IMR-90 (cell line): ENCODE measurements at regions not wholly inside any gene's neighbourhood (a gene's known extent, or its start where the extent isn't known, plus 50 kb on each side); places are given as distances from the start of the nearest gene placed in this dataset.

ENCODE experiments used
- ATAC-seq: fragments of 200-7000 bp; cut with Tn5 transposase; 2 replicates; pipeline ENCODE4 v1.9.1; 2020; ENCODE audit warnings: low read depth, mild to moderate bottlenecking, moderate library complexity
- BruUV-seq: library from RNA; stranded (reverse); fragments of 400-500 nt; replicated peaks from 2 replicates; lab custom pipeline; 2021; lab: Mats Ljungman, UMichigan
- CTCF ChIA-PET: fragments of 300-600 bp; formaldehyde crosslinking; extraction: SDS; loops from one replicate; lab custom pipeline; 2021; ENCODE audit warnings: antibody characterized with exemption; lab: Yijun Ruan, JAX
- POLR2A ChIA-PET: fragments of 300-600 bp; sonication (Branson Sonifier 250); formaldehyde crosslinking; loops from one replicate; lab custom pipeline; 2022; ENCODE audit warnings: antibody characterized with exemption; ENCODE audit not compliant: unreplicated experiment; lab: Charles Lee
- DNase-seq: peaks from one replicate; pipeline ENCODE4 v3.0.0; 2013
- H2AFZ ChIP-seq: replicated peaks from 2 replicates; pipeline ENCODE3; 2013; ENCODE audit warnings: low read length, mild to moderate bottlenecking; ENCODE audit not compliant: poor library complexity
- H2AK5ac ChIP-seq: 2 replicates; pipeline ENCODE4 v1.6.1; 2013; ENCODE audit warnings: low read depth, low read length, inconsistent platforms
- H2AK9ac ChIP-seq: replicated peaks from 2 replicates; pipeline ENCODE3; 2013; ENCODE audit warnings: mild to moderate bottlenecking, low read depth, low read length, moderate library complexity; ENCODE audit not compliant: poor library complexity
- H2BK120ac ChIP-seq: 2 replicates; pipeline ENCODE4 v1.6.1; 2013; ENCODE audit warnings: low read depth, low read length, inconsistent platforms
- H2BK15ac ChIP-seq: 3 replicates; pipeline ENCODE4 v1.6.1; 2013; ENCODE audit warnings: low read depth, low read length, inconsistent platforms
- H2BK20ac ChIP-seq: 2 replicates; pipeline ENCODE4 v1.6.1; 2013; ENCODE audit warnings: low read depth, mild to moderate bottlenecking, inconsistent platforms, low read length, moderate library complexity
- H2BK5ac ChIP-seq: 2 replicates; pipeline ENCODE4 v1.6.1; 2013; ENCODE audit warnings: mild to moderate bottlenecking, low read depth, low read length, inconsistent platforms; ENCODE audit not compliant: poor library complexity, severe bottlenecking
- H3K14ac ChIP-seq: replicated peaks from 2 replicates; pipeline ENCODE4 v1.6.1; 2013; ENCODE audit warnings: low read depth, low read length, inconsistent platforms
- H3K18ac ChIP-seq: 2 replicates; pipeline ENCODE4 v1.6.1; 2013; ENCODE audit warnings: low read depth, low read length, control low read depth
- H3K23ac ChIP-seq: 2 replicates; pipeline ENCODE4 v1.6.1; 2013; ENCODE audit warnings: low read depth, low read length, inconsistent platforms
- H3K27ac ChIP-seq: 2 replicates; pipeline ENCODE4 v1.5.1; 2013; ENCODE audit warnings: mild to moderate bottlenecking, control low read depth, low read length; ENCODE audit not compliant: insufficient read depth
- H3K27me3 ChIP-seq: 2 replicates; pipeline ENCODE4 v1.6.1; 2013; ENCODE audit warnings: low read length; ENCODE audit not compliant: control insufficient read depth, insufficient read depth
- H3K36me3 ChIP-seq: 2 replicates; pipeline ENCODE4 v1.6.1; 2013; ENCODE audit warnings: low read length, mixed read lengths; ENCODE audit not compliant: control insufficient read depth, insufficient read depth
- H3K4ac ChIP-seq: 2 replicates; pipeline ENCODE4 v1.6.1; 2013; ENCODE audit warnings: low read depth, low read length, inconsistent platforms
- H3K4me1 ChIP-seq: 2 replicates; pipeline ENCODE4 v1.6.1; 2013; ENCODE audit warnings: low read length, mixed read lengths; ENCODE audit not compliant: control insufficient read depth, insufficient read depth
- H3K4me2 ChIP-seq: 2 replicates; pipeline ENCODE4 v1.6.1; 2013; ENCODE audit warnings: low read depth, mild to moderate bottlenecking, control low read depth, low read length, moderate library complexity
- H3K4me3 ChIP-seq: 2 replicates; pipeline ENCODE4 v1.5.1; 2013; ENCODE audit warnings: low read depth, mild to moderate bottlenecking, control low read depth, low read length, moderate library complexity; ENCODE audit not compliant: insufficient read depth
- H3K56ac ChIP-seq: 2 replicates; pipeline ENCODE4 v1.6.1; 2013; ENCODE audit warnings: low read length, inconsistent platforms; ENCODE audit not compliant: insufficient read depth; ENCODE audit errors: extremely low read depth
- H3K79me1 ChIP-seq, 2 experiments: 2 replicates each; pipeline ENCODE4 v1.6.1; 2013; ENCODE audit warnings: low read length in 2 of 2, inconsistent platforms in 1 of 2, low read depth in 1 of 2
- H3K9ac ChIP-seq: 2 replicates; pipeline ENCODE4 v1.6.1; 2013; ENCODE audit warnings: low read depth, low read length, control low read depth
- H3K9me1 ChIP-seq: 2 replicates; pipeline ENCODE4 v1.6.1; 2013; ENCODE audit warnings: low read length, inconsistent platforms; ENCODE audit not compliant: insufficient read depth
- H3K9me3 ChIP-seq: 2 replicates; pipeline ENCODE4 v1.6.1; 2013; ENCODE audit warnings: low read length; ENCODE audit not compliant: control insufficient read depth, insufficient read depth
- H4K20me1 ChIP-seq: 2 replicates; pipeline ENCODE4 v1.6.1; 2013; ENCODE audit warnings: low read length, inconsistent platforms; ENCODE audit not compliant: insufficient read depth
- H4K5ac ChIP-seq: 2 replicates; pipeline ENCODE4 v1.6.1; 2013; ENCODE audit warnings: mild to moderate bottlenecking, low read depth, low read length, control low read depth
- H4K8ac ChIP-seq, 2 experiments: 2 replicates each; pipeline ENCODE4 v1.6.1; 2013; ENCODE audit warnings: low read depth in 2 of 2, low read length in 2 of 2, control low read depth in 1 of 2, inconsistent platforms in 1 of 2
- H4K91ac ChIP-seq: 2 replicates; pipeline ENCODE4 v1.6.1; 2013; ENCODE audit warnings: low read depth, low read length, inconsistent platforms; ENCODE audit not compliant: insufficient read depth
- BHLHE40 ChIP-seq: fragments of 150-350 bp; IDR thresholded peaks from 2 replicates; pipeline ENCODE4 v1.6.1; 2016; ENCODE audit warnings: mild to moderate bottlenecking, low read depth, low read length
- CEBPB ChIP-seq: IDR thresholded peaks from 2 replicates; pipeline ENCODE4 v1.6.1; 2012; ENCODE audit warnings: low read depth, low read length, improper control_type of control experiment
- CHD1 ChIP-seq: IDR thresholded peaks from 2 replicates; pipeline ENCODE4 v1.6.1; 2012; ENCODE audit warnings: low read depth, low read length, improper control_type of control experiment
- CTCF ChIP-seq: conservative IDR thresholded peaks from 2 replicates; pipeline ENCODE4 v1.5.1; 2012; ENCODE audit warnings: mild to moderate bottlenecking, low read depth, low read length, improper control_type of control experiment
- ELK1 ChIP-seq: fragments of 150-350 bp; IDR thresholded peaks from 2 replicates; pipeline ENCODE4 v1.6.1; 2016; ENCODE audit warnings: low read depth, mild to moderate bottlenecking, low read length, moderate library complexity, borderline replicate concordance
- FOS ChIP-seq: fragments of 150-350 bp; IDR thresholded peaks from 2 replicates; pipeline ENCODE4 v1.6.1; 2016; ENCODE audit warnings: low read depth, low read length
- MAFK ChIP-seq: IDR thresholded peaks from 2 replicates; pipeline ENCODE4 v1.6.1; 2012; ENCODE audit warnings: low read depth, low read length, improper control_type of control experiment
- MAZ ChIP-seq: IDR thresholded peaks from 2 replicates; pipeline ENCODE4 v1.6.1; 2012; ENCODE audit warnings: low read depth, mild to moderate bottlenecking, low read length, improper control_type of control experiment, moderate library complexity, borderline replicate concordance
- MXI1 ChIP-seq: IDR thresholded peaks from 2 replicates; pipeline ENCODE4 v1.6.1; 2012; ENCODE audit warnings: low read depth, mild to moderate bottlenecking, low read length, moderate library complexity, borderline replicate concordance
- NFE2L2 ChIP-seq: fragments of 150-350 bp; IDR thresholded peaks from 2 replicates; pipeline ENCODE4 v1.6.1; 2016; ENCODE audit warnings: low read depth, mild to moderate bottlenecking, low read length
- POLR2A ChIP-seq: IDR thresholded peaks from 2 replicates; pipeline ENCODE4 v1.6.1; 2012; ENCODE audit warnings: mild to moderate bottlenecking, low read depth, low read length
- RAD21 ChIP-seq: IDR thresholded peaks from 2 replicates; pipeline ENCODE4 v1.6.1; 2012; ENCODE audit warnings: low read length, improper control_type of control experiment
- RCOR1 ChIP-seq: IDR thresholded peaks from 2 replicates; pipeline ENCODE4 v1.6.1; 2012; ENCODE audit warnings: mild to moderate bottlenecking, low read length, improper control_type of control experiment; ENCODE audit not compliant: insufficient replicate concordance
- RFX5 ChIP-seq: IDR thresholded peaks from 2 replicates; pipeline ENCODE4 v1.8.0; 2012; ENCODE audit warnings: low read depth, mild to moderate bottlenecking, low read length, moderate library complexity
- SMC3 ChIP-seq: fragments of 150-350 bp; IDR thresholded peaks from 2 replicates; pipeline ENCODE4 v1.6.1; 2016; ENCODE audit warnings: low read depth, mild to moderate bottlenecking, antibody characterized with exemption, low read length, moderate library complexity
- USF2 ChIP-seq: fragments of 150-350 bp; IDR thresholded peaks from 2 replicates; pipeline ENCODE4 v1.6.1; 2017; ENCODE audit warnings: mild to moderate bottlenecking, antibody characterized with exemption, low read length, low read depth
- WGBS, 2 experiments: methylation state at CpG; one replicate each; pipeline versions ENCODE4 v1.1.5 to v1.1.7; 2013; ENCODE audit warnings: missing lambda C conversion rate in 2 of 2; ENCODE audit not compliant: insufficient read length in 1 of 2; ENCODE audit errors: extremely low coverage in 2 of 2; 5-methylcytosine and 5-hydroxymethylcytosine counted together
- dilution Hi-C: fragments of 300-500 bp; cut with HindIII; formaldehyde crosslinking; loops from one replicate; pipeline ENCODE4 v1.14.3; 2018; ENCODE audit warnings: low sequenced_read_pairs; ENCODE audit not compliant: unreplicated experiment
- in situ Hi-C: fragments of 300-500 bp; cut with MboI; formaldehyde crosslinking; loops from 3 replicates; pipeline ENCODE4 v1.14.3; 2019; ENCODE audit warnings: low sequenced_read_pairs, inconsistent platforms, mixed read lengths
- intact Hi-C: fragments of 100-400 bp; cut with micrococcal nuclease; formaldehyde crosslinking; loops from 2 replicates; pipeline ENCODE4 v1.10.0; 2022

- CTCF ChIA-PET = no interaction called here
- Histone ChIP-seq H2AK9ac (no peak overlapping the region), H3K9ac (no peak overlapping the region), H3K9me3 (0 out of 2 replicates have a peak, but pooled peaks cover 2% of the 10 kb centered on the region), H2AK5ac (no peak overlapping the region), H4K5ac (no peak overlapping the region), H2BK15ac (no peak overlapping the region), H4K20me1 (no peaks in the 10 kb centered on the region), H3K27me3 (no peaks in the 10 kb centered on the region), H4K91ac (no peak overlapping the region), H3K36me3 (no peaks in the 10 kb centered on the region), H3K4ac (no peak overlapping the region), H4K8ac (no peak overlapping the region), H3K4me1 (no peaks in the 10 kb centered on the region), H3K56ac (no peak overlapping the region), H2AFZ (no peak overlapping the region), H3K27ac (no peak overlapping the region), H3K18ac (no peak overlapping the region), H2BK20ac (no peak overlapping the region), H3K14ac (no peak overlapping the region), H3K23ac (no peak overlapping the region), H2BK120ac (no peak overlapping the region), H3K9me1 (no peaks in the 10 kb centered on the region), H3K4me2 (no peak overlapping the region), H2BK5ac (no peak overlapping the region), H3K79me1 (no peaks in the 10 kb centered on the region), H3K4me3 (no peak overlapping the region)
- WGBS, 2 experiments = no CpG with 5 or more reads among the region's 4 CpGs
- BruUV-seq = no TSS peak
- POLR2A ChIA-PET = no interaction called here
- no peak for TF ChIP-seq MAZ
- no peak for TF ChIP-seq BHLHE40
- no peak for TF ChIP-seq RAD21
- no peak for TF ChIP-seq MXI1
- TF ChIP-seq MAFK = no peak
- TF ChIP-seq USF2 = no peak
- no peak for TF ChIP-seq POLR2A
- no peak for TF ChIP-seq SMC3
- TF ChIP-seq NFE2L2 = no peak
- no peak for TF ChIP-seq RCOR1
- no peak for TF ChIP-seq CHD1
- TF ChIP-seq ELK1 = no peak
- no peak for TF ChIP-seq CEBPB
- no peak for TF ChIP-seq CTCF
- no peak for TF ChIP-seq RFX5
- no peak for TF ChIP-seq FOS
- no peak for DNase-seq
- dilution Hi-C loops = no loop called here
- ATAC-seq = no peak
- in situ Hi-C loops = no loop called here
- intact Hi-C loops = no loop called here
Observed at GRCh38 chr10:56135828-56136227, 225.2 kb downstream of the ZWINT start.
